SK-N-SH (cell line): ENCODE measurements at regions not wholly inside any gene's neighbourhood (a gene's known extent, or its start where the extent isn't known, plus 50 kb on each side); places are given as distances from the start of the nearest gene placed in this dataset.
A peak's percentile ranks its signal among the peaks of the same experiment; 100 is the strongest.

ENCODE experiments used
- CTCF ChIA-PET: fragments of 300-600, 350-600 bp; formaldehyde crosslinking; extraction: SDS; loops from one replicate; lab custom pipeline; 2021; lab: Yijun Ruan, JAX
- POLR2A ChIA-PET: fragments of 350-600 bp; sonication (Branson Sonifier 250); formaldehyde crosslinking; extraction: SDS; loops from one replicate; lab custom pipeline; 2020; ENCODE audit warnings: antibody characterized with exemption, inconsistent platforms; lab: Yijun Ruan, JAX
- DNase-seq: peaks from one replicate; pipeline ENCODE4 v3.0.0; 2012
- H2AFZ ChIP-seq: fragments of 200-600 bp; sonication (generic); 2 replicates; pipeline ENCODE4 v1.8.1; 2016; ENCODE audit warnings: antibody characterized with exemption, mild to moderate bottlenecking, low read depth
- H3F3A ChIP-seq: fragments of 200-600 bp; sonication (generic); replicated peaks from 2 replicates; pipeline ENCODE3; 2016; ENCODE audit warnings: antibody characterized with exemption, mild to moderate bottlenecking; ENCODE audit not compliant: insufficient read depth
- H3K27ac ChIP-seq, 2 experiments: fragments of 200-500 bp in 1 of 2; fragments of 200-600 bp in 1 of 2; sonication (Bioruptor generic) in 1 of 2; sonication (generic), shearing (Covaris generic) in 1 of 2; 2 replicates each; pipeline versions ENCODE4 v1.5.1 to v1.6.1; 2014 to 2016; ENCODE audit warnings: low read depth in 2 of 2, inconsistent platforms in 1 of 2, low read length in 1 of 2, mild to moderate bottlenecking in 1 of 2, mixed read lengths in 1 of 2
- H3K27me3 ChIP-seq: fragments of 200-600 bp; sonication (generic), shearing (Covaris generic); 2 replicates; pipeline ENCODE4 v1.6.1; 2016; ENCODE audit warnings: mixed run types; ENCODE audit not compliant: insufficient read depth
- H3K36me3 ChIP-seq, 2 experiments: fragments of 200-500 bp in 1 of 2; fragments of 200-600 bp in 1 of 2; sonication (Bioruptor generic) in 1 of 2; sonication (generic) in 1 of 2; replicated peaks in 1 of 2; 2 replicates each; pipeline versions ENCODE3 to v1.5.1; 2014 to 2016; ENCODE audit warnings: low read length in 1 of 2, mild to moderate bottlenecking in 1 of 2; ENCODE audit not compliant: insufficient read depth in 2 of 2, control insufficient read depth in 1 of 2
- H3K4me1 ChIP-seq, 2 experiments: fragments of 200-500 bp in 1 of 2; fragments of 200-600 bp in 1 of 2; sonication (Bioruptor generic) in 1 of 2; sonication (generic), shearing (Covaris generic) in 1 of 2; 2 replicates each; pipeline versions ENCODE4 v1.5.1 to v1.6.1; 2014 to 2016; ENCODE audit warnings: low read depth in 1 of 2, low read length in 1 of 2, mixed run types in 1 of 2; ENCODE audit not compliant: insufficient read depth in 2 of 2, control insufficient read depth in 1 of 2
- H3K4me2 ChIP-seq: fragments of 200-600 bp; sonication (generic), shearing (Covaris generic); 2 replicates; pipeline ENCODE4 v1.6.1; 2017; ENCODE audit warnings: mixed run types
- H3K4me3 ChIP-seq, 2 experiments: fragments of 200-500 bp in 1 of 2; fragments of 200-600 bp in 1 of 2; sonication (Bioruptor generic) in 1 of 2; sonication (generic), shearing (Covaris generic) in 1 of 2; 2 replicates each; pipeline versions ENCODE4 v1.5.1 to v1.8.1; 2014 to 2016; ENCODE audit warnings: low read depth in 2 of 2, inconsistent platforms in 1 of 2, low read length in 1 of 2, mild to moderate bottlenecking in 1 of 2, mixed read lengths in 1 of 2, moderate library complexity in 1 of 2
- H3K79me2 ChIP-seq: fragments of 200-600 bp; sonication (generic); 2 replicates; pipeline ENCODE4 v1.8.1; 2017; ENCODE audit warnings: mild to moderate bottlenecking; ENCODE audit not compliant: insufficient read depth
- H3K9ac ChIP-seq: fragments of 200-600 bp; sonication (generic); 2 replicates; pipeline ENCODE4 v1.6.1; 2017; ENCODE audit warnings: mixed run types
- H3K9me2 ChIP-seq: fragments of 200-600 bp; sonication (generic); 2 replicates; pipeline ENCODE4 v1.6.1; 2017; ENCODE audit warnings: mixed run types
- H3K9me3 ChIP-seq: fragments of 200-600 bp; sonication (generic); 2 replicates; pipeline ENCODE4 v1.6.1; 2017; ENCODE audit warnings: mixed run types, mild to moderate bottlenecking, moderate library complexity
- H4K20me1 ChIP-seq: fragments of 200-600 bp; sonication (generic); 2 replicates; pipeline ENCODE4 v1.6.1; 2017; ENCODE audit warnings: mild to moderate bottlenecking, mixed run types; ENCODE audit not compliant: insufficient read depth
- CHD2 ChIP-seq: fragments of 150-350 bp; IDR thresholded peaks from 2 replicates; pipeline ENCODE4 v1.6.1; 2018; ENCODE audit warnings: low read length; ENCODE audit not compliant: partially characterized antibody
- EP300 ChIP-seq, 2 experiments: IDR thresholded peaks; 2 replicates each; pipeline versions ENCODE4 v1.4.0 to v1.6.1; 2012; ENCODE audit warnings: borderline replicate concordance in 1 of 2, low read depth in 1 of 2, low read length in 1 of 2
- EZH2phosphoT487 ChIP-seq: fragments of 200-600 bp; sonication (generic); IDR thresholded peaks from 2 replicates; pipeline ENCODE4 v1.6.1; 2017; ENCODE audit warnings: low read depth, mixed run types, mild to moderate bottlenecking, antibody characterized with exemption, moderate library complexity, borderline replicate concordance
- FOSL2 ChIP-seq: IDR thresholded peaks from 2 replicates; pipeline ENCODE4 v1.4.0; 2012; ENCODE audit warnings: low read depth, mild to moderate bottlenecking, moderate library complexity, borderline replicate concordance
- FOXJ3 ChIP-seq: sonication (generic); formaldehyde crosslinking; IDR thresholded peaks from 2 replicates; pipeline ENCODE4 v1.5.1; 2020; ENCODE audit warnings: mild to moderate bottlenecking, missing genetic modification reagents
- GABPA ChIP-seq: IDR thresholded peaks from 2 replicates; pipeline ENCODE4 v1.4.0; 2012; ENCODE audit warnings: low read depth, mild to moderate bottlenecking
- GATA2 ChIP-seq: sonication (generic); formaldehyde crosslinking; IDR thresholded peaks from 2 replicates; pipeline ENCODE4 v1.5.0; 2020; ENCODE audit warnings: mild to moderate bottlenecking, missing genetic modification reagents
- JUND ChIP-seq: IDR thresholded peaks from 2 replicates; pipeline ENCODE4 v1.4.0; 2012
- MEF2A ChIP-seq: IDR thresholded peaks from 2 replicates; pipeline ENCODE4 v1.4.0; 2012; ENCODE audit warnings: low read depth, borderline replicate concordance
- MXI1 ChIP-seq: IDR thresholded peaks from 2 replicates; pipeline ENCODE4 v1.6.1; 2012; ENCODE audit warnings: mild to moderate bottlenecking, low read depth, low read length, improper control_type of control experiment
- POLR2AphosphoS5 ChIP-seq: IDR thresholded peaks from 2 replicates; pipeline ENCODE4 v1.6.1; 2012; ENCODE audit warnings: low read depth, low read length
- RAD21 ChIP-seq: IDR thresholded peaks from 2 replicates; pipeline ENCODE4 v1.6.1; 2012; ENCODE audit warnings: mild to moderate bottlenecking, low read length
- RCOR1 ChIP-seq: fragments of 150-350 bp; IDR thresholded peaks from 2 replicates; pipeline ENCODE4 v1.6.1; 2017; ENCODE audit warnings: antibody characterized with exemption, low read length
- RXRA ChIP-seq: IDR thresholded peaks from 2 replicates; pipeline ENCODE4 v1.4.0; 2012; ENCODE audit warnings: low read depth, mild to moderate bottlenecking, borderline replicate concordance
- TCF12 ChIP-seq: IDR thresholded peaks from 2 replicates; pipeline ENCODE4 v1.4.0; 2012
- TEAD4 ChIP-seq: IDR thresholded peaks from 2 replicates; pipeline ENCODE4 v1.4.0; 2012; ENCODE audit warnings: mild to moderate bottlenecking, borderline replicate concordance; ENCODE audit not compliant: insufficient read depth
- YY1 ChIP-seq: IDR thresholded peaks from 2 replicates; pipeline ENCODE4 v1.4.0; 2012; ENCODE audit warnings: low read depth, mild to moderate bottlenecking
- WGBS: methylation state at CpG from one replicate; pipeline ENCODE4 v1.1.6; 2017; ENCODE audit warnings: low lambda C conversion rate; 5-methylcytosine and 5-hydroxymethylcytosine counted together
- TF ChIP-seq, protein P1 (sequence below): IDR thresholded peaks from 2 replicates; pipeline ENCODE4 v1.4.0; 2012; ENCODE audit warnings: low read depth, borderline replicate concordance
- TF ChIP-seq, protein P2 (sequence below): fragments of 150-350 bp; IDR thresholded peaks from 2 replicates; pipeline ENCODE4 v1.6.1; 2016; ENCODE audit warnings: mild to moderate bottlenecking, low read depth, low read length
- TF ChIP-seq, protein P3 (sequence below): IDR thresholded peaks from 2 replicates; pipeline ENCODE4 v1.6.1; 2012; ENCODE audit warnings: mild to moderate bottlenecking, low read depth, low read length, moderate library complexity

- Histone ChIP-seq H3K4me2 (no peak overlapping the region), H2AFZ (no peak overlapping the region), H3K27ac (no peak overlapping the region), H3K36me3 (no peaks in the 10 kb centered on the region), H3K9me2 (no peaks in the 10 kb centered on the region), H3K4me3 (no peak overlapping the region), H4K20me1 (no peaks in the 10 kb centered on the region), H3F3A (no peaks in the 10 kb centered on the region), H3K27me3 (no peaks in the 10 kb centered on the region), H3K9me3 (no peaks in the 10 kb centered on the region), H3K79me2 (no peaks in the 10 kb centered on the region), H3K9ac (no peak overlapping the region), H3K4me1 (peaks cover 0 to 3% of the 10 kb centered on the region in 2 experiments; a peak in 1 of 4 replicates)
- CTCF ChIA-PET = interaction anchor here (1.0 kb wide), 1 partner anchor 73 kb away, joined by 3 read pairs; no protein-coding TSS in a partner anchor
- DNase-seq = peak; percentile 19
- POLR2A ChIA-PET = no interaction called here
- TF ChIP-seq RAD21 = 0 out of 2 replicates have a peak, but pooled peaks have one; percentile 8
- TF ChIP-seq FOXJ3 (CRISPR knock-in tag) = peak; percentile 83
- peak; percentile 65 for TF ChIP-seq CHD2
- peak in 1 of 2 experiments; percentile 84; a peak in 2 of 4 replicates for TF ChIP-seq EP300 (IDR thresholded peaks at IDR 0.05; ENCODE audit: borderline replicate concordance in 1 of 2, low read depth in 1 of 2, low read length in 1 of 2)
- peak; percentile 86 for TF ChIP-seq GATA2 (CRISPR knock-in tag)
- peak; percentile 50; the same call in 1 of the 2 replicates for TF ChIP-seq MXI1
- TF ChIP-seq TEAD4 = no peak
- peak; percentile 63; the same call in 1 of the 2 replicates for TF ChIP-seq RCOR1
- no peak for TF ChIP-seq EZH2phosphoT487
- peak; percentile 31; the same call in 1 of the 2 replicates for TF ChIP-seq TCF12
- 2% methylated on average over 4 of the region's 4 CpGs for WGBS
Observed at GRCh38 chr7:16284581-16284980, 136.8 kb downstream of the CRPPA start.

DNA sequence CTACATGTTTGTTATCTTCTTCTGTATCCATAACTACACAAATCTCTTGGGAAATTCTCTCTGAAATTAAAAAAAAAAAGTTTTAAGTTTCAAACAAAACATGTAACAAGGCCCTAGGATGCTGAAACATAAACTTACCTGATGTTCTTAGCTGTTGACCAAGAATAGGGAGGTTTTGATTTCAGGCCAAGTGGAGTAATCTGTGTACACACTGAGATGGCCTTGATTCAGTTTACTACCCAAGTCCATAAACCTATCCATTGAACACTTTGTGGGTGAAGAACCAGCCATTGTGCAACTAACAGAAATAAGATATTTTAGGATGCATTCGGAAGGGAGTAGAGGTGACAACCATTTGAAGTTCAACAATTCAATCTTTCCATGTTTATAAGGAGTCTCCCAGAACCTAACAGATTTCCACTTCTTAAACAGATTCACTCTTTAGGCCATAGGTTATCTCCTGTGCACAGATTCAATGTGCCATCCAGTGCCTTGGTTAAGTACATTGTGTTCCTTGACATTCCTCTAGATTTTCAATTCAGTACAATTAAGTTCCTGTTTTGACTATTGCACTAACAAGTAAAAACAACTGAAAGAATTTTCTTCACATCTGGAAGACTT lies 143.1 kb downstream of the CRPPA start:
- CTCF ChIA-PET = no interaction called here
- Histone ChIP-seq H3K9ac (no peak overlapping the region), H3K4me1 (no peaks in the 10 kb centered on the region; a peak in 1 of 4 replicates), H3K4me2 (no peak overlapping the region), H3K9me2 (no peaks in the 10 kb centered on the region), H3K27me3 (no peaks in the 10 kb centered on the region), H3F3A (no peaks in the 10 kb centered on the region), H3K79me2 (no peaks in the 10 kb centered on the region), H3K9me3 (no peaks in the 10 kb centered on the region), H4K20me1 (no peaks in the 10 kb centered on the region), H3K27ac (no peak overlapping the region), H3K36me3 (no peaks in the 10 kb centered on the region), H3K4me3 (no peak overlapping the region), H2AFZ (no peak overlapping the region)
- no peak for DNase-seq
- POLR2A ChIA-PET = no interaction called here
- WGBS = 35% methylated on average over 1 of the region's 1 CpG
- TF ChIP-seq MXI1 = no peak
- TF ChIP-seq, protein P1, sequence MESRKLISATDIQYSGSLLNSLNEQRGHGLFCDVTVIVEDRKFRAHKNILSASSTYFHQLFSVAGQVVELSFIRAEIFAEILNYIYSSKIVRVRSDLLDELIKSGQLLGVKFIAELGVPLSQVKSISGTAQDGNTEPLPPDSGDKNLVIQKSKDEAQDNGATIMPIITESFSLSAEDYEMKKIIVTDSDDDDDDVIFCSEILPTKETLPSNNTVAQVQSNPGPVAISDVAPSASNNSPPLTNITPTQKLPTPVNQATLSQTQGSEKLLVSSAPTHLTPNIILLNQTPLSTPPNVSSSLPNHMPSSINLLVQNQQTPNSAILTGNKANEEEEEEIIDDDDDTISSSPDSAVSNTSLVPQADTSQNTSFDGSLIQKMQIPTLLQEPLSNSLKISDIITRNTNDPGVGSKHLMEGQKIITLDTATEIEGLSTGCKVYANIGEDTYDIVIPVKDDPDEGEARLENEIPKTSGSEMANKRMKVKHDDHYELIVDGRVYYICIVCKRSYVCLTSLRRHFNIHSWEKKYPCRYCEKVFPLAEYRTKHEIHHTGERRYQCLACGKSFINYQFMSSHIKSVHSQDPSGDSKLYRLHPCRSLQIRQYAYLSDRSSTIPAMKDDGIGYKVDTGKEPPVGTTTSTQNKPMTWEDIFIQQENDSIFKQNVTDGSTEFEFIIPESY = no peak
- TF ChIP-seq EP300 (IDR thresholded peaks at IDR 0.05; ENCODE audit: borderline replicate concordance in 1 of 2, low read depth in 1 of 2, low read length in 1 of 2) = no peak
- TF ChIP-seq GABPA = no peak
- no peak for TF ChIP-seq RCOR1
- TF ChIP-seq, protein P2, sequence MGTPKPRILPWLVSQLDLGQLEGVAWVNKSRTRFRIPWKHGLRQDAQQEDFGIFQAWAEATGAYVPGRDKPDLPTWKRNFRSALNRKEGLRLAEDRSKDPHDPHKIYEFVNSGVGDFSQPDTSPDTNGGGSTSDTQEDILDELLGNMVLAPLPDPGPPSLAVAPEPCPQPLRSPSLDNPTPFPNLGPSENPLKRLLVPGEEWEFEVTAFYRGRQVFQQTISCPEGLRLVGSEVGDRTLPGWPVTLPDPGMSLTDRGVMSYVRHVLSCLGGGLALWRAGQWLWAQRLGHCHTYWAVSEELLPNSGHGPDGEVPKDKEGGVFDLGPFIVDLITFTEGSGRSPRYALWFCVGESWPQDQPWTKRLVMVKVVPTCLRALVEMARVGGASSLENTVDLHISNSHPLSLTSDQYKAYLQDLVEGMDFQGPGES = no peak
- no peak for TF ChIP-seq YY1
- TF ChIP-seq, protein P3, sequence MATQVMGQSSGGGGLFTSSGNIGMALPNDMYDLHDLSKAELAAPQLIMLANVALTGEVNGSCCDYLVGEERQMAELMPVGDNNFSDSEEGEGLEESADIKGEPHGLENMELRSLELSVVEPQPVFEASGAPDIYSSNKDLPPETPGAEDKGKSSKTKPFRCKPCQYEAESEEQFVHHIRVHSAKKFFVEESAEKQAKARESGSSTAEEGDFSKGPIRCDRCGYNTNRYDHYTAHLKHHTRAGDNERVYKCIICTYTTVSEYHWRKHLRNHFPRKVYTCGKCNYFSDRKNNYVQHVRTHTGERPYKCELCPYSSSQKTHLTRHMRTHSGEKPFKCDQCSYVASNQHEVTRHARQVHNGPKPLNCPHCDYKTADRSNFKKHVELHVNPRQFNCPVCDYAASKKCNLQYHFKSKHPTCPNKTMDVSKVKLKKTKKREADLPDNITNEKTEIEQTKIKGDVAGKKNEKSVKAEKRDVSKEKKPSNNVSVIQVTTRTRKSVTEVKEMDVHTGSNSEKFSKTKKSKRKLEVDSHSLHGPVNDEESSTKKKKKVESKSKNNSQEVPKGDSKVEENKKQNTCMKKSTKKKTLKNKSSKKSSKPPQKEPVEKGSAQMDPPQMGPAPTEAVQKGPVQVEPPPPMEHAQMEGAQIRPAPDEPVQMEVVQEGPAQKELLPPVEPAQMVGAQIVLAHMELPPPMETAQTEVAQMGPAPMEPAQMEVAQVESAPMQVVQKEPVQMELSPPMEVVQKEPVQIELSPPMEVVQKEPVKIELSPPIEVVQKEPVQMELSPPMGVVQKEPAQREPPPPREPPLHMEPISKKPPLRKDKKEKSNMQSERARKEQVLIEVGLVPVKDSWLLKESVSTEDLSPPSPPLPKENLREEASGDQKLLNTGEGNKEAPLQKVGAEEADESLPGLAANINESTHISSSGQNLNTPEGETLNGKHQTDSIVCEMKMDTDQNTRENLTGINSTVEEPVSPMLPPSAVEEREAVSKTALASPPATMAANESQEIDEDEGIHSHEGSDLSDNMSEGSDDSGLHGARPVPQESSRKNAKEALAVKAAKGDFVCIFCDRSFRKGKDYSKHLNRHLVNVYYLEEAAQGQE = no peak
- no peak for TF ChIP-seq JUND
- TF ChIP-seq POLR2AphosphoS5 = no peak
- no peak for TF ChIP-seq FOSL2
- no peak for TF ChIP-seq MEF2A
- no peak for TF ChIP-seq RXRA
- TF ChIP-seq CHD2 = no peak
